GM23248 (cell line): ENCODE measurements at regions not wholly inside any gene's neighbourhood (a gene's known extent, or its start where the extent isn't known, plus 50 kb on each side); places are given as distances from the start of the nearest gene placed in this dataset.

Experiments used
- EZH2 ChIP-seq: fragments of 200-600 bp; sonication (generic); IDR thresholded peaks from 2 replicates; pipeline ENCODE4 v1.6.1; 2018; ENCODE audit warnings: antibody characterized with exemption, mild to moderate bottlenecking; ENCODE audit not compliant: insufficient read depth, poor library complexity, severe bottlenecking
- EZH2phosphoT487 ChIP-seq: fragments of 200-600 bp; sonication (generic); IDR thresholded peaks from 2 replicates; pipeline ENCODE4 v1.6.1; 2018; ENCODE audit warnings: antibody characterized with exemption, moderate library complexity, mild to moderate bottlenecking, low read depth; ENCODE audit not compliant: insufficient read depth

DNA sequence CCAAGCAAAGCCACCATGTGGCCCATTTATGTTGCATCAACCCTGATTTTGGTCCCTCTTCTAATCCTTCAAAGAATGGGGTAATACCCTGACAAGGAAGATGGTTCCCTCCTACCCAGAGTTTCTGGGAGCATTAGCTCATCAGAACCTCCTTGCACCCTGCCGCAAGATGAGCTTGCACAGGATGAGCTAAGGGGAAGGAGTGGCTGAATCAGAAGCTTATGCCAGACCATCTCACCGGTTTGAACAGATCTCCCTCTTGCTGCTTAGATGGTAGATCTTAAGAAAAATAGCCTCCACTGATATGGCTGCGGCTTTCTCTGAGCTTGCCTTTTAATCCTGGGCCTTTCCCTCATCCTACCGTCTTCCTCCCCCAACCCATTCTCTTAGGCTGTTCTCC, 175.1 kb downstream of the SOX9 start:
- TF ChIP-seq EZH2phosphoT487 (no peak), EZH2 (no peak)
